ENCODE measurements at regions not wholly inside any gene's neighbourhood (a gene's known extent, or its start where the extent isn't known, plus 50 kb on each side); places are given as distances from the start of the nearest gene placed in this dataset.

DNA sequence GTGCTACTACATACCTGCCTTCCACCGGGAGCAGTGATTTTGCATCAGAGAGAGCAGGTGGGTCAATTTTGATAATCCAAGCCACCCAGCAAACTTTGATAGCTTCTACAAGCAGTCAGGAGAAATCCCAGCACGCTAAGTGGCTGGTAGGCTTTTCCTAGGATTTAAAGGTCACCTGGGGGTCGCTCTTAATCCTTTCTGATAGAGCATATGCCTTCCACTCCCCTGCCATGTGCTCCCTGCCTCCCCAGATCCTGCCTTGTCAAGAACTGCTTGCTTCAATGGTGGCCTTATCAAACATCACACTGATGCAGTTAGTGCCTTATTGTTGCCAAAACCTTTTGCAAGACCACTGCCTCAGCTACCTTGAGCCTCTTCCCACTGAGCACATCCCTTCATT, 462.3 kb upstream of the MEX3C start:
- Histone ChIP-seq H3K27ac (ENCODE audit: low read length) (no peak overlapping the region), H4K20me1 (ENCODE audit: insufficient read depth, low read length) (no peaks in the 10 kb centered on the region), H3K27me3 (ENCODE audit: insufficient read depth, low read length, poor library complexity) (no peaks in the 10 kb centered on the region), H3K36me3 (ENCODE audit: insufficient read depth, low read length) (no peaks in the 10 kb centered on the region), H3K9me3 (ENCODE audit: insufficient read depth, low read length, severe bottlenecking) (no peaks in the 10 kb centered on the region), H2AFZ (ENCODE audit: low read depth, low read length) (no peak overlapping the region), H3K4me2 (ENCODE audit: insufficient read depth, low read length) (no peak overlapping the region), H3K4me3 (ENCODE audit: low read depth in 1 of 2, low read length in 2 of 2) (no peak overlapping the region), H3K9ac (ENCODE audit: low read depth, low read length) (no peak overlapping the region), H3K4me1 (ENCODE audit: insufficient read depth, low read length) (no peaks in the 10 kb centered on the region), H3K79me2 (ENCODE audit: insufficient read depth, low read length) (no peaks in the 10 kb centered on the region)
- DNase-seq (no peak), ATAC-seq (ENCODE audit: insufficient read depth, low read depth) (no peak)
- TF ChIP-seq, protein P1, sequence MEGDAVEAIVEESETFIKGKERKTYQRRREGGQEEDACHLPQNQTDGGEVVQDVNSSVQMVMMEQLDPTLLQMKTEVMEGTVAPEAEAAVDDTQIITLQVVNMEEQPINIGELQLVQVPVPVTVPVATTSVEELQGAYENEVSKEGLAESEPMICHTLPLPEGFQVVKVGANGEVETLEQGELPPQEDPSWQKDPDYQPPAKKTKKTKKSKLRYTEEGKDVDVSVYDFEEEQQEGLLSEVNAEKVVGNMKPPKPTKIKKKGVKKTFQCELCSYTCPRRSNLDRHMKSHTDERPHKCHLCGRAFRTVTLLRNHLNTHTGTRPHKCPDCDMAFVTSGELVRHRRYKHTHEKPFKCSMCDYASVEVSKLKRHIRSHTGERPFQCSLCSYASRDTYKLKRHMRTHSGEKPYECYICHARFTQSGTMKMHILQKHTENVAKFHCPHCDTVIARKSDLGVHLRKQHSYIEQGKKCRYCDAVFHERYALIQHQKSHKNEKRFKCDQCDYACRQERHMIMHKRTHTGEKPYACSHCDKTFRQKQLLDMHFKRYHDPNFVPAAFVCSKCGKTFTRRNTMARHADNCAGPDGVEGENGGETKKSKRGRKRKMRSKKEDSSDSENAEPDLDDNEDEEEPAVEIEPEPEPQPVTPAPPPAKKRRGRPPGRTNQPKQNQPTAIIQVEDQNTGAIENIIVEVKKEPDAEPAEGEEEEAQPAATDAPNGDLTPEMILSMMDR (IDR thresholded peaks at IDR 0.05; ENCODE audit: borderline replicate concordance, extremely low read depth, low read length, poor library complexity, severe bottlenecking), result no peak
- no peak for TF ChIP-seq EZH2 (IDR thresholded peaks at IDR 0.05; ENCODE audit: borderline replicate concordance, low read depth, low read length, severe bottlenecking)

DNA sequence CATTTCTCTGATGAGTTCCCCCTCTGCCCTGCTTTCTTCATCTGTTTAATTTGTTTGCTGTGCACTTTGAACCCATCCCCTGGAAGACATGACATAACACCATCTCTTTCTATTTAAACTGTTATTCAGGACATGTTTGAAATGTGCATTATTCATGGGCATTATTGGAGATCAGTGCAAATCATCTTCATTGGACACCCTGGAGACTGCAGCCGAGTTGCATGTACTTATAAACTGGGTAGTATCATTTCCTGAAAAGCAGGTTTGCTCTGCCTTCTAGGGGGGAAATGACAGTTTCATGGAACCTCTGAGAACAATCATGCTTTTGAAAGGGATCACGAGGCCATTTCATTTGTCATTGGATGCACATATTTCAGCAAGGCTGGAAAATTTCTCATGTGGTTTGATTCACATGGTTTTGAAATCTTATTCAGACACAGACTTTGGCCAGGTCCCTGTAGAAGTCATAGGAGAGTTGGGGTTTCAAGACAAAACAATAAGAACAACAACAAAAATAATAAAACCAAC, 462.8 kb upstream of the MEX3C start:
- Histone ChIP-seq H3K27ac (ENCODE audit: low read length) (no peak overlapping the region), H3K9me3 (ENCODE audit: insufficient read depth, low read length, severe bottlenecking) (no peaks in the 10 kb centered on the region), H4K20me1 (ENCODE audit: insufficient read depth, low read length) (no peaks in the 10 kb centered on the region), H2AFZ (ENCODE audit: low read depth, low read length) (no peak overlapping the region), H3K4me1 (ENCODE audit: insufficient read depth, low read length) (no peaks in the 10 kb centered on the region), H3K36me3 (ENCODE audit: insufficient read depth, low read length) (no peaks in the 10 kb centered on the region), H3K79me2 (ENCODE audit: insufficient read depth, low read length) (no peaks in the 10 kb centered on the region), H3K4me3 (ENCODE audit: low read depth in 1 of 2, low read length in 2 of 2) (no peak overlapping the region), H3K9ac (ENCODE audit: low read depth, low read length) (no peak overlapping the region), H3K4me2 (ENCODE audit: insufficient read depth, low read length) (no peak overlapping the region), H3K27me3 (ENCODE audit: insufficient read depth, low read length, poor library complexity) (no peaks in the 10 kb centered on the region)
- no peak for TF ChIP-seq EZH2 (IDR thresholded peaks at IDR 0.05; ENCODE audit: borderline replicate concordance, low read depth, low read length, severe bottlenecking)
- TF ChIP-seq, protein P1 (IDR thresholded peaks at IDR 0.05; ENCODE audit: borderline replicate concordance, extremely low read depth, low read length, poor library complexity, severe bottlenecking), result no peak
- ATAC-seq (ENCODE audit: insufficient read depth, low read depth) (no peak), DNase-seq (no peak)

DNA sequence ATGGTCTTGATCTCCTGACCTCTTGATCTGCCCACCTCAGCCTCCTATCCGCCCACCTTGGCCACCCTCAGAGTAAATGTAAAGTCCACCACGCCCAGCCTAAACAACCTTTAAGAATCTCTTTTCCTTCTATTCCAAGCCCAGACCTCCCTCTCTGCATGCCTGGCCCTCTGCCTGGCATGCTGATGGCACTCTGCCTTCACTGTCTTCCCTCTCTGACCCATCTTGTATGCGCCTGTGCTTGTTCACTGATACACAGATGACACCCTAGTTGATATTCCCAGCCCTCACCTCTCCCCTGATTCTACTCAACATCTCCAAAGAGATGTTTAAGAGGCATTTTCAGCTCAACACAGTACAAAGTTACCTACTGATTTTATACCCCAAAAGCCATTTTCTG, 466.8 kb upstream of the MEX3C start:
- Histone ChIP-seq H3K27me3 (ENCODE audit: insufficient read depth, low read length, poor library complexity) (no peaks in the 10 kb centered on the region), H3K4me2 (ENCODE audit: insufficient read depth, low read length) (no peak overlapping the region), H3K36me3 (ENCODE audit: insufficient read depth, low read length) (no peaks in the 10 kb centered on the region), H3K4me3 (ENCODE audit: low read depth in 1 of 2, low read length in 2 of 2) (no peak overlapping the region), H4K20me1 (ENCODE audit: insufficient read depth, low read length) (no peaks in the 10 kb centered on the region), H3K9ac (ENCODE audit: low read depth, low read length) (no peak overlapping the region), H3K79me2 (ENCODE audit: insufficient read depth, low read length) (no peaks in the 10 kb centered on the region), H3K27ac (ENCODE audit: low read length) (no peak overlapping the region), H3K4me1 (ENCODE audit: insufficient read depth, low read length) (no peaks in the 10 kb centered on the region), H2AFZ (ENCODE audit: low read depth, low read length) (no peak overlapping the region), H3K9me3 (ENCODE audit: insufficient read depth, low read length, severe bottlenecking) (no peaks in the 10 kb centered on the region)
- no peak for ATAC-seq (ENCODE audit: insufficient read depth, low read depth)
- no peak for DNase-seq
- TF ChIP-seq EZH2 (IDR thresholded peaks at IDR 0.05; ENCODE audit: borderline replicate concordance, low read depth, low read length, severe bottlenecking), result no peak
- TF ChIP-seq, protein P1 (IDR thresholded peaks at IDR 0.05; ENCODE audit: borderline replicate concordance, extremely low read depth, low read length, poor library complexity, severe bottlenecking), result no peak

DNA sequence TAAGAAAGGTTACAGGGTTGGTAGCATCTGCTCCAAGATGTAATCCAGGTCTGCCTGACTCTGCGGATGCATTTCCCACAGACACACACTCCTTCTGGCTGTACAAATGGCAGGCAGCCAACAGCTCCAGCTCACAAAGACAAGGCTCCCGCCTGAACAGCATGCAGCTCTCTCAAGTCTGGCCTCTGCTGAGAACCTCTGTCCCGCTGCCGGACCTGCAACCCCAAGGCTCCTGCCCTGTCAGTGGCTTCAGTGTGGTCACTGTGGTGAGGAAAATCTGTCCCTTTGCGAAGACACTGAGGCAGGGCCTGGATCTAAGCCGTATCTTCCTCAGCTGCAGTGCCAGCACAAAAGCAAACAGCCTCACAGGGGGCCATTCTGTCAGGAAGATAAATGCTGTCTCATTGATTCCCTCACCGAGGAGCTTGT, 469.3 kb upstream of the MEX3C start:
- no peak overlapping the region for H3K4me3 ChIP-seq (ENCODE audit: low read depth in 1 of 2, low read length in 2 of 2)
- H3K27me3 ChIP-seq (ENCODE audit: insufficient read depth, low read length, poor library complexity), result no peaks in the 10 kb centered on the region
- no peaks in the 10 kb centered on the region for H4K20me1 ChIP-seq (ENCODE audit: insufficient read depth, low read length)
- no peak for TF ChIP-seq EZH2 (IDR thresholded peaks at IDR 0.05; ENCODE audit: borderline replicate concordance, low read depth, low read length, severe bottlenecking)
- TF ChIP-seq, protein P1 (IDR thresholded peaks at IDR 0.05; ENCODE audit: borderline replicate concordance, extremely low read depth, low read length, poor library complexity, severe bottlenecking), result no peak
- no peak overlapping the region for H3K4me2 ChIP-seq (ENCODE audit: insufficient read depth, low read length)
- H2AFZ ChIP-seq (ENCODE audit: low read depth, low read length), result no peak overlapping the region
- no peaks in the 10 kb centered on the region for H3K79me2 ChIP-seq (ENCODE audit: insufficient read depth, low read length)
- no peak for DNase-seq
- ATAC-seq (ENCODE audit: insufficient read depth, low read depth), result no peak
- H3K36me3 ChIP-seq (ENCODE audit: insufficient read depth, low read length), result no peaks in the 10 kb centered on the region
- no peak overlapping the region for H3K27ac ChIP-seq (ENCODE audit: low read length)
- no peaks in the 10 kb centered on the region for H3K9me3 ChIP-seq (ENCODE audit: insufficient read depth, low read length, severe bottlenecking)
- H3K4me1 ChIP-seq (ENCODE audit: insufficient read depth, low read length), result no peaks in the 10 kb centered on the region
- no peak overlapping the region for H3K9ac ChIP-seq (ENCODE audit: low read depth, low read length)
